Lung (tissue), 11 donors: ENCODE measurements at regions not wholly inside any gene's neighbourhood (a gene's known extent, or its start where the extent isn't known, plus 50 kb on each side); places are given as distances from the start of the nearest gene placed in this dataset.

ENCODE experiments used
- ATAC-seq: fragments of 200-7000 bp; cut with Tn5 transposase; one replicate; pipeline ENCODE4 v1.9.1; 2020; ENCODE audit warnings: moderate number of reproducible peaks; ENCODE audit not compliant: insufficient read depth, low FRiP score
- DNase-seq, 3 donors: peaks; one replicate each; pipeline ENCODE4 v3.0.0-alpha.2; 2013 to 2017
- H3K27ac ChIP-seq, 2 donors: one replicate each; pipeline ENCODE4 v1.5.1; 2013; ENCODE audit warnings: mild to moderate bottlenecking in 2 of 2, moderate library complexity in 2 of 2, control low read depth in 1 of 2, inconsistent platforms in 1 of 2, low read depth in 1 of 2, low read length in 1 of 2
- H3K27me3 ChIP-seq, 3 donors: one replicate each; pipeline ENCODE4 v1.5.1; 2013; ENCODE audit warnings: low read length in 2 of 3; ENCODE audit not compliant: control insufficient read depth in 3 of 3, insufficient read depth in 3 of 3
- H3K36me3 ChIP-seq, 4 donors: one replicate each; pipeline ENCODE4 v1.5.1; 2013; ENCODE audit warnings: low read length in 4 of 4, mild to moderate bottlenecking in 1 of 4, moderate library complexity in 1 of 4; ENCODE audit not compliant: control insufficient read depth in 4 of 4, insufficient read depth in 4 of 4
- H3K4me1 ChIP-seq, 5 donors: one replicate each; pipeline ENCODE4 v1.5.1; 2013; ENCODE audit warnings: low read length in 5 of 5, mild to moderate bottlenecking in 2 of 5, moderate library complexity in 1 of 5; ENCODE audit not compliant: control insufficient read depth in 5 of 5, insufficient read depth in 5 of 5
- H3K4me3 ChIP-seq: one replicate; pipeline ENCODE4 v1.5.1; 2013; ENCODE audit warnings: mild to moderate bottlenecking, control low read depth, moderate library complexity
- H3K9ac ChIP-seq, 2 donors: one replicate each; pipeline ENCODE4 v1.5.1; 2013; ENCODE audit warnings: low read length in 2 of 2, control low read depth in 1 of 2; ENCODE audit not compliant: insufficient read depth in 1 of 2
- H3K9me3 ChIP-seq, 4 donors: one replicate each; pipeline ENCODE4 v1.5.1; 2013; ENCODE audit warnings: low read length in 3 of 4, mild to moderate bottlenecking in 1 of 4, moderate library complexity in 1 of 4; ENCODE audit not compliant: control insufficient read depth in 4 of 4, insufficient read depth in 3 of 4
- WGBS, 2 donors: extraction: QIAGEN DNeasy Blood & Tissue Kit; methylation state at CpG; one replicate each; pipeline ENCODE4 v1.1.7; 2013; 5-methylcytosine and 5-hydroxymethylcytosine counted together
- TF ChIP-seq, protein P1 (sequence below): IDR thresholded peaks from 2 replicates; pipeline ENCODE4 v1.5.1; 2012; ENCODE audit warnings: mild to moderate bottlenecking; ENCODE audit errors: control extremely low read depth, extremely low read depth
- donor health status: control.
- donor health status: control.
- donor health status: Bipolar disorder and iron deficiency.
- donor health status: healthy.
- donor health status: DM: yes; HTN: yes; CAD: no.

DNA sequence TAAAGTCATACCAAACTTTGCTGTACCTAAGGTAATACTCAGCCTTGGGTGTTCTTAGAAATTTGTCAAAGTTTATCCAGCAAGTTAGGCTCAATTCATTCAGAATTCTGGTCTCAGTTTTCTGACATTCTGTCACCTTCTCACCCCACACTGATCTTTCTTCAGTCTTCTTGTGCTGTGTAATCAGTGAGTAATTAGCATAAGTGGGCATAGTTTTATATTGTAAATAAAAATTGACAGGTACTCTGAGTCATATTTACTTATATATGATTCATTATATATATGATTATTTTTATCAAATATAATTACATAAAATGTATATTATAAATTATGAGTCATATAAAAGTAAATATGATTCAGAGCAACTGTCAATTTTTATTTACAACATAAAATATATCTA, 170.9 kb upstream of the MAGI2 start:
- Histone ChIP-seq H3K9ac (no peak overlapping the region), H3K4me1 (no peaks in the 10 kb centered on the region), H3K9me3 (no peaks in the 10 kb centered on the region), H3K4me3 (no peak overlapping the region), H3K27ac (no peak overlapping the region), H3K27me3 (no peaks in the 10 kb centered on the region), H3K36me3 (no peaks in the 10 kb centered on the region)
- DNase-seq, result no peak
- ATAC-seq, result no peak
- TF ChIP-seq, protein P1, sequence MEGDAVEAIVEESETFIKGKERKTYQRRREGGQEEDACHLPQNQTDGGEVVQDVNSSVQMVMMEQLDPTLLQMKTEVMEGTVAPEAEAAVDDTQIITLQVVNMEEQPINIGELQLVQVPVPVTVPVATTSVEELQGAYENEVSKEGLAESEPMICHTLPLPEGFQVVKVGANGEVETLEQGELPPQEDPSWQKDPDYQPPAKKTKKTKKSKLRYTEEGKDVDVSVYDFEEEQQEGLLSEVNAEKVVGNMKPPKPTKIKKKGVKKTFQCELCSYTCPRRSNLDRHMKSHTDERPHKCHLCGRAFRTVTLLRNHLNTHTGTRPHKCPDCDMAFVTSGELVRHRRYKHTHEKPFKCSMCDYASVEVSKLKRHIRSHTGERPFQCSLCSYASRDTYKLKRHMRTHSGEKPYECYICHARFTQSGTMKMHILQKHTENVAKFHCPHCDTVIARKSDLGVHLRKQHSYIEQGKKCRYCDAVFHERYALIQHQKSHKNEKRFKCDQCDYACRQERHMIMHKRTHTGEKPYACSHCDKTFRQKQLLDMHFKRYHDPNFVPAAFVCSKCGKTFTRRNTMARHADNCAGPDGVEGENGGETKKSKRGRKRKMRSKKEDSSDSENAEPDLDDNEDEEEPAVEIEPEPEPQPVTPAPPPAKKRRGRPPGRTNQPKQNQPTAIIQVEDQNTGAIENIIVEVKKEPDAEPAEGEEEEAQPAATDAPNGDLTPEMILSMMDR, result no peak

DNA sequence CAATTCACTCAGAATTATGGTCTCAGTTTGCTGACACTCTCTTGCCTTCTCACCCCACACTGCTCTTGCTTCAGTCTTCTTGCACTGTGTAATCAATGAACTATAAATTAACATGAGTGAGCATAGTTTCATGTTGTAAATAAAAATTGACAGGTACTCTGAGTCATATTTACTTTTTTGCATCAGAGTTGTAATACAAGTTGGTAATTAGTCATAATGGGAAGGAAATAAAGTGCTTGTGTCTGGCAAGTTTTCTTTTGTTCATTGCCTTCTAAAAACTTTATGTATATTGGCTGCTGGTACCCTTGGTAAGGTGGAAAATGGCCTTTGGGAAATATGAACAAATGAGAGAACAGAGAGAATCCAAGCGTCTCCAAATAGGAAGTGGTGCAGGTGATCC, 169.3 kb upstream of the MAGI2 start:
- ATAC-seq (no peak), DNase-seq (peak in 1 of 3 donors; percentile 3)
- Histone ChIP-seq H3K4me1 (no peaks in the 10 kb centered on the region), H3K27me3 (no peaks in the 10 kb centered on the region), H3K9me3 (no peaks in the 10 kb centered on the region), H3K36me3 (no peaks in the 10 kb centered on the region), H3K27ac (no peak overlapping the region), H3K9ac (no peak overlapping the region), H3K4me3 (no peak overlapping the region)
- TF ChIP-seq, protein P1, result no peak
- WGBS, 2 donors, result 80 to 84% methylated on average over 1 of the region's 1 CpG

DNA sequence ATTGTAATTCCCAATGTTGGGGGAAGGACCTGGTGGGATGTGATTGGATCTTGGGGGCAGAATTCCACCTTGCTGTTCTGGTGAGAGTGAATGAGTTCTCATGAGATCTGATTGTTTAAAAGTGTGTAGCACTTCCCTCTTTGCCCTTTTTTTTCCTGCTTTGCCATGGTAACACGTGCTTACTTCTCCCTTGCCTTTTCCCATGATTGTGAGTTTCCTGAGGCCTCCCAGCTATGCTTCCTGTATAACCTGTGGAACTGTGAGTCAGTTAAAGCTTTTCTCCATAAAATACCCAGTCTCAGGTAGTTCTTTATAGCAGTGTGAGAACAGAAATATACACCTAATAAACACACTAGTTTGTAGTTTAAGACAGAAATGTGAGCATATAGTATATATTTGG, 166.8 kb upstream of the MAGI2 start:
- no peak overlapping the region for H3K9ac ChIP-seq
- TF ChIP-seq, protein P1, result no peak
- 0 to 18% methylated on average over 1 of the region's 1 CpG for WGBS, 2 donors
- no peaks in the 10 kb centered on the region for H3K36me3 ChIP-seq
- no peak overlapping the region for H3K4me3 ChIP-seq
- H3K27me3 ChIP-seq, result no peaks in the 10 kb centered on the region
- ATAC-seq (no peak), DNase-seq (peak in 1 of 3 donors; percentile 16)
- H3K9me3 ChIP-seq, result no peaks in the 10 kb centered on the region
- H3K27ac ChIP-seq, result no peak overlapping the region
- no peaks in the 10 kb centered on the region for H3K4me1 ChIP-seq

DNA sequence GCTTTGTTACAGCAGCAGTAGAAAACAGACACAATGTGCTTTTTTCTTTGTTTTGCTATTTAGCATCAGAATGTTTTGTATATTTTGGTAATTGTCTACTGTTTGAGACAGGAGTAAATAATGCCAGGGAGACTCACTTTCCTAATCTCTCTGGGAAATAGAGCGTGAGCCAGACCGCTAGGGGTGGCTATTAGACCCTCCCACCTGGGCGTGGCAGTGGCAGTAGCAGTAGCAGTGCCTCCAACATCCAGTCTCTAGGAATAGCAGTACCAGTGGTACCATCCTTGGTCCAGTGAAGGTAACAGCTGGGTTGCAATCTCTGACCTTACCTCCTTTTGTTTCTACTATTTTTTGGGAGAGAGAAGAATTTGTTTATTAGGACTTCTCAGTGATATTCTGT, 165.7 kb upstream of the MAGI2 start:
- TF ChIP-seq, protein P1, result no peak
- no peak for DNase-seq
- no peaks in the 10 kb centered on the region for H3K9me3 ChIP-seq
- H3K27ac ChIP-seq, result no peak overlapping the region
- no peaks in the 10 kb centered on the region for H3K27me3 ChIP-seq
- no peak for ATAC-seq
- no peak overlapping the region for H3K4me3 ChIP-seq
- no peaks in the 10 kb centered on the region for H3K4me1 ChIP-seq
- WGBS, 2 donors, result 93 to 94% methylated on average over 3 of the region's 3 CpGs
- no peak overlapping the region for H3K9ac ChIP-seq
- H3K36me3 ChIP-seq, result no peaks in the 10 kb centered on the region
